ENCODE measurements at regions not wholly inside any gene's neighbourhood (a gene's known extent, or its start where the extent isn't known, plus 50 kb on each side); places are given as distances from the start of the nearest gene placed in this dataset.

GRCh38 chr5:105530716-105531261 lies 1968.2 kb upstream of the NUDT12 start:
- TF ChIP-seq CTCF (IDR thresholded peaks at IDR 0.05; ENCODE audit: poor library complexity) (no peak), EZH2phosphoT487 (IDR thresholded peaks at IDR 0.05; ENCODE audit: low read depth, severe bottlenecking, unreplicated experiment) (no peak), EZH2 (IDR thresholded peaks at IDR 0.05; ENCODE audit: borderline replicate concordance) (no peak)
